GM12878 (cell line): ENCODE measurements at regions not wholly inside any gene's neighbourhood (a gene's known extent, or its start where the extent isn't known, plus 50 kb on each side); places are given as distances from the start of the nearest gene placed in this dataset.

ENCODE experiments used
- ATAC-seq: fragments of 200-7000 bp; cut with Tn5 transposase; 3 replicates; pipeline ENCODE4 v1.9.1; 2020; ENCODE audit warnings: mild to moderate bottlenecking, moderate library complexity
- BruUV-seq: library from RNA; stranded (reverse); fragments of 400-500 nt; replicated peaks from 2 replicates; lab custom pipeline; 2021; lab: Mats Ljungman, UMichigan
- CTCF ChIA-PET: fragments of 300-600 bp; sonication (Branson Sonifier 250); formaldehyde crosslinking; extraction: SDS; loops from one replicate; lab custom pipeline; 2021; ENCODE audit warnings: inconsistent platforms; lab: Yijun Ruan, JAX
- POLR2A ChIA-PET: fragments of 350-600 bp; formaldehyde crosslinking; extraction: SDS; loops from one replicate; lab custom pipeline; 2021; ENCODE audit warnings: inconsistent platforms; lab: Charles Lee
- RAD21 ChIA-PET: fragments of 300-600 bp; sonication (Branson Sonifier 250); formaldehyde crosslinking; loops from one replicate; lab custom pipeline; 2023; ENCODE audit warnings: antibody characterized with exemption; ENCODE audit not compliant: unreplicated experiment; lab: Charles Lee
- SMC1A ChIA-PET: fragments of 300-600 bp; sonication (Branson Sonifier 250); formaldehyde crosslinking; loops from one replicate; lab custom pipeline; 2023; ENCODE audit not compliant: unreplicated experiment, uncharacterized antibody; lab: Charles Lee
- DNase-seq: peaks from one replicate; pipeline ENCODE4 v3.0.0-alpha.2; 2011; ENCODE audit warnings: low read depth, low spot score
- FAIRE-seq: peaks from 3 replicates; lab custom pipeline; 2011; peaks lifted over from hg19 to GRCh38; lab: Jason Lieb, UNC
- H2AFZ ChIP-seq: 2 replicates; pipeline ENCODE4 v1.6.0; 2011; ENCODE audit warnings: low read depth, low read length, control low read depth; ENCODE audit not compliant: control insufficient read depth
- H3K27ac ChIP-seq: 2 replicates; pipeline ENCODE4 v1.5.1; 2011; ENCODE audit warnings: control low read depth; ENCODE audit not compliant: control insufficient read depth, insufficient read depth
- H3K27me3 ChIP-seq, 2 experiments: replicated peaks in 1 of 2; 2 replicates each; pipeline versions ENCODE4 v1.6.0 to v1.6.1; 2011; ENCODE audit warnings: low read length in 1 of 2; ENCODE audit not compliant: control insufficient read depth in 2 of 2, insufficient read depth in 2 of 2
- H3K36me3 ChIP-seq, 2 experiments: 2 replicates each; pipeline ENCODE4 v1.5.1; 2011; ENCODE audit warnings: low read length in 1 of 2; ENCODE audit not compliant: control insufficient read depth in 2 of 2, insufficient read depth in 2 of 2
- H3K4me1 ChIP-seq: 2 replicates; pipeline ENCODE4 v1.6.1; 2011; ENCODE audit warnings: mild to moderate bottlenecking, low read length, moderate library complexity, mixed read lengths; ENCODE audit not compliant: control insufficient read depth, insufficient read depth
- H3K4me2 ChIP-seq: 2 replicates; pipeline ENCODE4 v1.6.0; 2011; ENCODE audit warnings: control low read depth; ENCODE audit not compliant: control insufficient read depth, insufficient read depth
- H3K4me3 ChIP-seq: fragments of 200-600 bp; sonication (generic); 2 replicates; pipeline ENCODE4 v1.5.1; 2016
- H3K79me2 ChIP-seq: 2 replicates; pipeline ENCODE4 v1.6.0; 2011; ENCODE audit warnings: low read length; ENCODE audit not compliant: control insufficient read depth, insufficient read depth
- H3K9ac ChIP-seq: 2 replicates; pipeline ENCODE4 v1.8.0; 2011; ENCODE audit warnings: low read length, control low read depth, mixed read lengths; ENCODE audit not compliant: control insufficient read depth, insufficient read depth
- H3K9me3 ChIP-seq: replicated peaks from 3 replicates; pipeline ENCODE4 v1.5.1; 2011; ENCODE audit warnings: mild to moderate bottlenecking, low read length; ENCODE audit not compliant: control insufficient read depth, insufficient read depth
- H4K20me1 ChIP-seq: 2 replicates; pipeline ENCODE4 v1.6.0; 2011; ENCODE audit not compliant: control insufficient read depth, insufficient read depth
- EP300 ChIP-seq, 2 experiments: fragments of 150-350 bp in 1 of 2; IDR thresholded peaks; 2 replicates each; pipeline ENCODE4 v1.6.1; 2011 to 2012; ENCODE audit warnings: low read depth in 2 of 2, low read length in 2 of 2, borderline replicate concordance in 1 of 2, improper control_type of control experiment in 1 of 2, inconsistent platforms in 1 of 2; ENCODE audit not compliant: control insufficient read depth in 1 of 2
- GATAD2B ChIP-seq: fragments of 450-650 bp; conservative IDR thresholded peaks from 2 replicates; pipeline ENCODE4 v1.6.1; 2017; ENCODE audit warnings: low read depth, mild to moderate bottlenecking, moderate library complexity
- HDAC2 ChIP-seq: fragments of 200-600 bp; sonication (generic); IDR thresholded peaks from 2 replicates; pipeline ENCODE4 v1.6.1; 2017
- HDAC6 ChIP-seq: fragments of 200-600 bp; sonication (generic); IDR thresholded peaks from one replicate; pipeline ENCODE4 v1.8.0; 2017; ENCODE audit warnings: antibody characterized with exemption; ENCODE audit not compliant: unreplicated experiment
- IKZF1 ChIP-seq: fragments of 450-650 bp; conservative IDR thresholded peaks from 2 replicates; pipeline ENCODE4 v1.6.1; 2017; ENCODE audit warnings: antibody characterized with exemption, mild to moderate bottlenecking
- MEF2B ChIP-seq: fragments of 450-650 bp; IDR thresholded peaks from 2 replicates; pipeline ENCODE4 v1.6.1; 2018; ENCODE audit warnings: mild to moderate bottlenecking, moderate library complexity; ENCODE audit not compliant: partially characterized antibody, poor library complexity, severe bottlenecking
- MXI1 ChIP-seq: fragments of 150-350 bp; IDR thresholded peaks from 2 replicates; pipeline ENCODE4 v1.6.1; 2011; ENCODE audit warnings: low read depth, mild to moderate bottlenecking, inconsistent platforms, low read length, improper control_type of control experiment
- PAX5 ChIP-seq: IDR thresholded peaks from 2 replicates; pipeline ENCODE4 v1.6.1; 2011; ENCODE audit warnings: low read depth, low read length, borderline replicate concordance
- POLR2AphosphoS2 ChIP-seq: IDR thresholded peaks from 2 replicates; pipeline ENCODE4 v1.6.1; 2011; ENCODE audit warnings: low read depth, mild to moderate bottlenecking, low read length, improper control_type of control experiment, moderate library complexity
- RAD51 ChIP-seq: fragments of 450-650 bp; IDR thresholded peaks from 2 replicates; pipeline ENCODE4 v1.6.1; 2016; ENCODE audit warnings: moderate library complexity, mild to moderate bottlenecking, inconsistent platforms
- RBBP5 ChIP-seq: fragments of 200-600 bp; sonication (generic); conservative IDR thresholded peaks from 2 replicates; pipeline ENCODE4 v1.6.1; 2016
- RUNX3 ChIP-seq: IDR thresholded peaks from 2 replicates; pipeline ENCODE4 v1.6.1; 2012; ENCODE audit warnings: low read length, inconsistent platforms
- SMC3 ChIP-seq: IDR thresholded peaks from 2 replicates; pipeline ENCODE4 v1.6.1; 2011; ENCODE audit warnings: low read length, improper control_type of control experiment, borderline replicate concordance
- TARDBP ChIP-seq: IDR thresholded peaks from 2 replicates; pipeline ENCODE4 v1.6.1; 2016; ENCODE audit warnings: borderline replicate concordance
- ZNF622 ChIP-seq: fragments of 450-650 bp; IDR thresholded peaks from 2 replicates; pipeline ENCODE4 v1.6.1; 2017; ENCODE audit warnings: mild to moderate bottlenecking, inconsistent platforms
- WGBS: methylation state at CpG from one replicate; pipeline ENCODE4 v1.1.6; 2016; ENCODE audit warnings: low lambda C conversion rate; ENCODE audit not compliant: insufficient replicate concordance, insufficient coverage; ENCODE audit errors: missing lambda C conversion rate; 5-methylcytosine and 5-hydroxymethylcytosine counted together
- in situ Hi-C: fragments of 300-500 bp; cut with MboI; formaldehyde crosslinking; loops from 9 replicates; pipeline ENCODE4 v1.14.3; 2018; ENCODE audit warnings: mixed read lengths
- intact Hi-C: fragments of 100-400 bp; cut with micrococcal nuclease; formaldehyde crosslinking; loops from one replicate; pipeline ENCODE4 v1.14.2; 2022; ENCODE audit not compliant: unreplicated experiment
- TF ChIP-seq, protein P1 (sequence below): fragments of 450-650 bp; IDR thresholded peaks from 2 replicates; pipeline ENCODE4 v1.6.1; 2017; ENCODE audit warnings: mild to moderate bottlenecking, moderate library complexity

DNA sequence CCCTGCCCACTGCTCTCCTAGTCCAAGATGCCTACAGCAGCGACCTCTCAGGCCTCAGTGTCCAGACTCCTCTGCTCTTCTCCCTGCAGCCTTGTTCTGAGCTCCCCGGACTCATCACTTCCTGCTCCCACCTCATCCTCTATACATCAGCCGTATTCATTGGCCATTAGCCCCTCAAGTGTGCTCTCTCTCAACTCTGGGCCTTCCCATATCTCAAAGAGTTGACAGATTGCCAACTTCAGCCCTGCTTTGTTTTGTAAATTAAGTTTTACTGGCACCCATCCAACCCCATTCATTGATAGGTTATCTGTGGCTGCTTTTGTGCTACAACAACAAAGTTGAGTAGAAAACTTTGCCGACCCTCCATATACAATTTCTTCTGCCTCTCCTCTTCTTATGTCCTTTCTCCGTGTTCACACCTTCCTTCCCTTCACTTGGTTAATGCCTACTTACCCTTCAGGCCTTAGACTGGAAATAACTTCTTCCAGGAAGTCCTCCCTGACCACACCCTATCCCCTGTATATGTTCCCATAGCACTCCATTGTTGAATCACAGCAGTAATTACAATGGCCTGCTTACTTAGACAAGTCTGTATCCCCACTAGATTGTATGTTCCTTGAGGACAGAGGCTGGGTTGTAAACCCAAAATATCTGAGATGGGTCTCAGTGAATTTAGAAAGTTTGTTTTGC lies 63.4 kb upstream of the TANC2 start:
- POLR2A ChIA-PET = no interaction called here
- Histone ChIP-seq H3K9ac (no peak overlapping the region), H3K79me2 (no peaks in the 10 kb centered on the region), H3K27ac (no peak overlapping the region), H4K20me1 (no peaks in the 10 kb centered on the region), H3K27me3 (no peaks in the 10 kb centered on the region), H2AFZ (no peak overlapping the region), H3K36me3 (no peaks in the 10 kb centered on the region), H3K4me1 (no peaks in the 10 kb centered on the region), H3K4me2 (no peak overlapping the region), H3K4me3 (no peak overlapping the region), H3K9me3 (no peaks in the 10 kb centered on the region)
- WGBS = 34% methylated on average over 5 of the region's 5 CpGs
- intact Hi-C loops = no loop called here
- TF ChIP-seq IKZF1 (no peak), RUNX3 (no peak), PAX5 (no peak), MEF2B (no peak), EP300 (IDR thresholded peaks at IDR 0.05; ENCODE audit: borderline replicate concordance in 1 of 2, control insufficient read depth in 1 of 2, low read depth in 2 of 2, low read length in 2 of 2) (no peak), ZNF622 (no peak), GATAD2B (no peak), RAD51 (no peak), RBBP5 (no peak), HDAC2 (no peak), HDAC6 (no peak), SMC3 (no peak), POLR2AphosphoS2 (no peak), MXI1 (no peak), TARDBP (no peak)
- TF ChIP-seq, protein P1, sequence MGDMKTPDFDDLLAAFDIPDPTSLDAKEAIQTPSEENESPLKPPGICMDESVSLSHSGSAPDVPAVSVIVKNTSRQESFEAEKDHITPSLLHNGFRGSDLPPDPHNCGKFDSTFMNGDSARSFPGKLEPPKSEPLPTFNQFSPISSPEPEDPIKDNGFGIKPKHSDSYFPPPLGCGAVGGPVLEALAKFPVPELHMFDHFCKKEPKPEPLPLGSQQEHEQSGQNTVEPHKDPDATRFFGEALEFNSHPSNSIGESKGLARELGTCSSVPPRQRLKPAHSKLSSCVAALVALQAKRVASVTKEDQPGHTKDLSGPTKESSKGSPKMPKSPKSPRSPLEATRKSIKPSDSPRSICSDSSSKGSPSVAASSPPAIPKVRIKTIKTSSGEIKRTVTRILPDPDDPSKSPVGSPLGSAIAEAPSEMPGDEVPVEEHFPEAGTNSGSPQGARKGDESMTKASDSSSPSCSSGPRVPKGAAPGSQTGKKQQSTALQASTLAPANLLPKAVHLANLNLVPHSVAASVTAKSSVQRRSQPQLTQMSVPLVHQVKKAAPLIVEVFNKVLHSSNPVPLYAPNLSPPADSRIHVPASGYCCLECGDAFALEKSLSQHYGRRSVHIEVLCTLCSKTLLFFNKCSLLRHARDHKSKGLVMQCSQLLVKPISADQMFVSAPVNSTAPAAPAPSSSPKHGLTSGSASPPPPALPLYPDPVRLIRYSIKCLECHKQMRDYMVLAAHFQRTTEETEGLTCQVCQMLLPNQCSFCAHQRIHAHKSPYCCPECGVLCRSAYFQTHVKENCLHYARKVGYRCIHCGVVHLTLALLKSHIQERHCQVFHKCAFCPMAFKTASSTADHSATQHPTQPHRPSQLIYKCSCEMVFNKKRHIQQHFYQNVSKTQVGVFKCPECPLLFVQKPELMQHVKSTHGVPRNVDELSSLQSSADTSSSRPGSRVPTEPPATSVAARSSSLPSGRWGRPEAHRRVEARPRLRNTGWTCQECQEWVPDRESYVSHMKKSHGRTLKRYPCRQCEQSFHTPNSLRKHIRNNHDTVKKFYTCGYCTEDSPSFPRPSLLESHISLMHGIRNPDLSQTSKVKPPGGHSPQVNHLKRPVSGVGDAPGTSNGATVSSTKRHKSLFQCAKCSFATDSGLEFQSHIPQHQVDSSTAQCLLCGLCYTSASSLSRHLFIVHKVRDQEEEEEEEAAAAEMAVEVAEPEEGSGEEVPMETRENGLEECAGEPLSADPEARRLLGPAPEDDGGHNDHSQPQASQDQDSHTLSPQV = no peak
- CTCF ChIA-PET = no interaction called here
- no peak for ATAC-seq
- FAIRE-seq = no peak
- SMC1A ChIA-PET = no interaction called here
- in situ Hi-C loops = no loop called here
- RAD21 ChIA-PET = no interaction called here
- no peak for DNase-seq
- no TSS peak for BruUV-seq
